A549 (cell line): ENCODE measurements at regions not wholly inside any gene's neighbourhood (a gene's known extent, or its start where the extent isn't known, plus 50 kb on each side); places are given as distances from the start of the nearest gene placed in this dataset.

ENCODE experiments used
- CHD4 ChIP-seq: fragments of 200-600 bp; sonication (generic); IDR thresholded peaks from 2 replicates; pipeline ENCODE4 v1.6.1; 2016; ENCODE audit warnings: antibody characterized with exemption, mild to moderate bottlenecking, borderline replicate concordance
- TF ChIP-seq, protein P1 (sequence below): IDR thresholded peaks from 2 replicates; pipeline ENCODE4 v1.6.1; 2012

DNA sequence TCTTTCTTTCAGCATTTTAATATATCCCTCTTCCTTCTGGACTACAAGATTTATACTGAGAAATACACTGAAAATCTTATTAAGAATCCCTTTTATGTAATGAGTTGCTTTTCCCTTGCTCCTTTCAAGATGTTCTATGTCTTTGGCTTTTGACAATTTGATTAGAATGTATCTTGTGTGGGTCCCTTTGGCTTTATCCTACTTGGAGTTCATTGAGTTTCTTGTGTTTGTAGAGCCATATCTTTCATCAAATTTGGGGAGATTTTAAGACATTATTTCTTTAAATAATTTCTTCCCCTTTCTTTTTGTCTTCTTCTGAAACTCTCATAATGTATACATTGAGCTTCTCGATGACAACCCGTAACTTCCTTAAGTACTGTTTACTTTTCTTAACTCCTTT lies 739.9 kb upstream of the AMOT start:
- TF ChIP-seq, protein P1, sequence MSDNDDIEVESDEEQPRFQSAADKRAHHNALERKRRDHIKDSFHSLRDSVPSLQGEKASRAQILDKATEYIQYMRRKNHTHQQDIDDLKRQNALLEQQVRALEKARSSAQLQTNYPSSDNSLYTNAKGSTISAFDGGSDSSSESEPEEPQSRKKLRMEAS: no peak
- no peak for TF ChIP-seq CHD4
